Myocyte (in vitro differentiated cells): ENCODE measurements at regions not wholly inside any gene's neighbourhood (a gene's known extent, or its start where the extent isn't known, plus 50 kb on each side); places are given as distances from the start of the nearest gene placed in this dataset.
"Not testable (repeated sequence)": the region's sequence is repeated elsewhere in the genome, so short reads cannot be mapped to it uniquely, and the experiment has no call there.

Experiments used
- DNase-seq: peaks from one replicate; pipeline ENCODE4 v3.0.0-alpha.2; 2012; ENCODE audit warnings: low read depth

DNA sequence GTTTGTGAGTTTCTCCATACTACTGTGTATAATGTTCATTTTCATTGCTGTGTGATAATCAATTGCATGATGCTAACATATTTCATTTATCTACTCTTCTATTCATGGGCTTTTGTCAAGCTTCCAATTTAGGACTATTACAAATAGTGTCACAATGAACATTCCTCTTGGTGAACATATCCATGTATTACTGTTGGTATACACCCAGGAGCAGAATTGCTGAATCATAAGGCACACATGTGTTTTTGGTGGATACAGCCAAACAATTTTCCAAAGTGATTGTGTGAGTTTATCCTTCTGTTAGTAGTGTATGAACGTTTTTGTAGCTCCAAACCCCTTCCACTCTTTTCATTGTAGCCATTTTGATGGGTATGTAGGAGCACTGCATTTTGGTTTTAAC is 101.6 kb upstream of the COPS8 start:
- no peak for DNase-seq

DNA sequence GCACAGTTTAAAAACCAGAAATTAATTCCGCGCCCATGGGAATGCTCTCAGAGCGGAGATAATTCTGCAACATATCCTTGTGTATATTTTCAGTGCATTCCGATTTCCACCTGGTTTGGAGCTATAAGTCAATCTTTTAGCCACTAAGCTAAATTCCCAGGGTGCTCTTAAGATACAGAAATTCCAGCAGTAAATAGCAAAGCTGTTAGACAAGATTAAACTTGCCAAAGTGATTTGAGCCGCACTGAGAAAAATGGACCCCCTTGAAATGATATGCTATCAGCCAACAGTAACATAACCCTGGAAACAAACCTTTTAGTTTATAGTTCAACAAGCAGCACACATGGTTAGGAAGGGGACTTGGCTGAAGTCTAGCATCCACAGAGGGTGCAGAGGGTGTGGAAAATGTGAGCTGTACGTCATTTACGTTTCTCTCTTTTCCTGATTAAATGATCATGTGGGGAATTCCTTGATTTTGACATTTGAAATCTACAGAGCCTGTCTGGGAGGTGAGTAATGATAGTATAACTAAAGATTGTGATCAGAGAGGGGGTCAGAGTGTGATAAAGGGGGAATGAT is 99.8 kb upstream of the COPS8 start:
- DNase-seq = no peak

DNA sequence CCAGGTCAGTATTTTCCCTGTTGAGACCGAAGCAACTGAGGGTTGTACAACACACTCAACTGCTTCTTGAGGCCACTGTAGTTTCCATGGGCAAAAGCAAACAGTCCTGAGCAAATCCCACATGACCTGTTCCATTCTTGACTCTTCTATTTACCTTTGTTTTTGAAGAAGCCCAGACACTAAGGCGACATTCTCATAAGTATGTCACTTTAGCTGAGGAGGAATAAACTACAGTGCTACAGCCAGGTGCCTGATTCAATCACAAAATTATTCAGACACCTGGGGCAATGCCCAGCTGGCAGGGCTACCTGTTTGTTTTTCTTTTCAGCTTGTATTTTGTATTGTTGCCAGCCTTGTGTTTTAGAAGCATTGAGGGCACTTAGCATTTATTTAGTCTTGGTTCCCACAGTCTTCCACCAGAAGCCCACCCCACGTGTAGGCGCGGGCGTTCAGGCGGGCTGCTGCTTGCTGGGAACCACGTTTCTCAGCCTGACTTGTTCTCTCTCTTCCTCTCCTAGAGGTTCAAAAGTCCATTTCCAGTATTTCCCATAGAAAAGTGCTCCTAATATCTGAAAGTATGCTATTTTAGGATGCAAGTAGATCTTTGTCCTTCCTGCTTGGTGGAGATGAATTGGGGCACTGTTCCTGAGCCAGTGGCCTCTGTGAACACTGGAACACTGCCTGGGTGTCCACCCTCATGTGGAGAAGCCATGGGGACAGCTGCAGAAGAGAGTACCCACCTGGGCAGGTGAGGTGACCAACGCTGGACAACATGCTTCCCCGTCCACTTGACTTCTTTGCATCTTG is 99.0 kb upstream of the COPS8 start:
- DNase-seq = no peak

DNA sequence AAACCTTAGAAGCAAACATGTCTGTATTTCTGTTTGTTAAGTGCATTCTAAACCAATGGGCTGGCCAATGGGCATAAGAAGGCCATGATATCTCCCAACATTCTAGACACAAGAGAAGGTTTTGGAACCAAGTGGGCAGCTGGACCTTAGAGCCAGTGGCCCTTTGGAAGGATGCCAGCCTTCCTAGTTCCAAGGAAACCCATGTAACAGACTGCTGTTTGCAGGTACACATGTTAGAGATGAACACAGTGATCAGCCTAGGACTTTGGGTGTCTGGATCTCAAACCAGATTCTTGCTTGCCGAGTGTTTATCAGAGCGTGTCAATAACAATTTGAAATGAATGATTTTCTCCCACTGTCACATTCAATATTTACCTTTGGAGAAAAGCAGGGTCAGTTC is 97.5 kb upstream of the COPS8 start:
- DNase-seq = no peak

DNA sequence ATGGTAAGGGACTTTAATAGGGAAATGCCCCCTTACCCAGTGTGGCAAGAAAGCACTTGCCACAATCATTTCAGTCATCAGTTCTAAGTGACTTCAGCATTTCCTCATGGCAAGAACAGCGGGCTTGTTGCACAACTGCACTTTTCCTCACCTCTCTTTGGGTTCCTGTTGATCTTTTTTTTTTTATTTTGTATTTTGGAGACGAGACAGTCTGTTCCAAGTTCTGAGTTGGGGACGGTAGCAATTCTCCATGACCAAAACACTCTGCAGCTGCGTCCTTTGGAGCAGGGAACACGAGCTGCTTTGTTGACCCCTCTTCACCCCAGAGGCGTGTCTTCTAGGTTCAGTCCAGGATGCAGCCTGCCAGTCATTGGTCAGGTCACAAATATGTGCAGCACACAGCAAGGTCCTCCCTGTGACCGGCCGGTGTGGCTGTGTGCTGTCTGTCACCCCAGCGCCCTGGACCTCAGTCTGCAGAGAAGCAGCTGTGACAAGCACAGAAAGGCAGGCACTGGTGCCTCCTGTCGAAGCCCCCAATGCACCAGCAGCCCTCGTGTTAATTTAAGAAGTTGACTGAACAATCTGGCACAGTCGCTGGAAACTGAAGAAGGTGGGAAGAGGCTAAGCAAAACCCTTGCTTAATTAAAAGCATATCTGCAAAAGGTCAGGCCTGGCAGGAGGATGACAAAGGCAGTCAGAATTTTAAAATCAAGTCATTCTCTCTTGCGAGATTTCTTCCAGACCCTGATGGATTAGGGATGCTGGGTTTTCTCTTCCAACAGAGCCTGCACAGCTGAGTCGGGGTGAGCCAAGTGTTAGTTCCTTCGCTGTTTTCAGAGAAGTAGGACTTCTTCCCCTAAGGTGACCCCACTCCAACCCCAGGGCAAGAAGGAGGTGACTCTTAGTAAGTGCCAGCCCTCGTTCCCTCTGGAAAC is 96.7 kb upstream of the COPS8 start:
- DNase-seq = no peak

DNA sequence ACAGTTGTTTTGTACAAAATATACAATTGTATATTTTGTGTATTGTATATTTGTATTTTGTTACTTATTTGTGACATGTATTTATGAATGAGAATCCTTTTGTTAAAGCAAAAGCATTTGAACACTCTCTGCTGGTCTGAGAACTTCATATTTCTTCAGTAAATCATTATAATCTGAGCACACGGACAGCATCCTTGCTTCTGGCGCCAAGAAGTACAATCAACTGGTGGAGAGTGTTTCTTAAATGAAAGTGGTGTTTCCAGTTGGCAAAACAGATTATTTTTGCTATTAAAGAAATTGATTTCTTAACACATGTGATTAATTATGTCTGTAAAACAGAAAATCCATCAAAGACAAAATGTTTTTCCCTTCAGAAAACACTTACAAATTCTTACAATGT is 95.1 kb upstream of the COPS8 start:
- no peak for DNase-seq

DNA sequence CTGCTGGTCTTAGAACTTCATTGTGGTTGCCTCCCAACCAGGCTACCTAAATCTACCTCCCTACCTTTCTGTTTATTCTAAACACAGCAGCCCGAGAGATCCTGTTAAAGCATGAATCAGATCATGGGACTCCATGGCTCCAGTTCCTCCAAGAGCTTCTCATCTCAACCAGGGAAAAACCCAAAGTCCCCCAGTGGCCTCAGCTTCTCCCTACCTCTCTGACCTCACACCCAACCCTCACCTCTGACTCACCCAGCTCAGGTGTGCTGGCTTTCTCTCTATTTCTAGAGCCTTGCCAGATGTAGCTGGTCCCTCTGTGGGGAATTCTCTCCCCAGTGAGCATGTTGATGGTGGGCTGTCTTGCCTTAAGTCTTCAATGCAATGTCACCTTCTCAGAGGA is 93.8 kb upstream of the COPS8 start:
- no peak for DNase-seq

DNA sequence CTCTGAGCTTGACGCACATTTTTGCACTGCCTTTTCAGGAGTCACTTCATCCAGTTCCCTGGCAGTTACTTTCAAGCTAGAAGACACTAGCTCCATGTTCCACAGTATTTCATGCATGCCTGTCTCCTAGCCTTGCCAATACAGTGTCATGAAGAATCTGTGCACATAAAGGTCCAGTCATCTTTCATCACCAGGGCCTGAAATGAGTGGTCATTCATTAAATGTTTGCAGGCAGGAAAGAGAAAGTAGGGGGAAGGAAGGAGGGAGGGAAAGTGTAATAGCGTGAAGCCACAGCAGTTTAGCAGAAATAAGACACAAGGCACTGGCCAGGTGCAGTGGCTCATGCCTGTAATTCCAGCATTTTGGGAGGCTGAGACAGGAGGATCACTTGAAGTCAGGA is 92.4 kb upstream of the COPS8 start:
- no peak for DNase-seq

DNA sequence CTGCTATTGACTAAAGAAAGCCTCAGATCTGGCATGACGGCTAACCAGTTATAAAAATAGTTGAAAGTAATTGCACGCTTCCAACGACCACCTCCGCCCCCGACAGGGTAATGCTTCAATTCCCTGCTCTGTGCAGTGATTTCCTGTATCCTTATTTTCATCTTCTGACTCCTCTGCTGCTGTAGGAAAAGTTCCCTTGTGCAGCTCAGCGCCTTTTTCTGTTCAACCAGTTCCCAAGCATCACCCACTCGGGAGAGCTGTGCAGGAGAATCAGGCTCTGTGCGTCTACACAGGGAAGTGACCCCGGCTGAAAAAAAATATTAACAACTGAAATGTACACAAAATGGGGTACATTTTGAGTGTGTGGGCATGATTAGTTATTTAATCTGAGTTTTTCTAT is 91.3 kb upstream of the COPS8 start:
- no peak for DNase-seq

DNA sequence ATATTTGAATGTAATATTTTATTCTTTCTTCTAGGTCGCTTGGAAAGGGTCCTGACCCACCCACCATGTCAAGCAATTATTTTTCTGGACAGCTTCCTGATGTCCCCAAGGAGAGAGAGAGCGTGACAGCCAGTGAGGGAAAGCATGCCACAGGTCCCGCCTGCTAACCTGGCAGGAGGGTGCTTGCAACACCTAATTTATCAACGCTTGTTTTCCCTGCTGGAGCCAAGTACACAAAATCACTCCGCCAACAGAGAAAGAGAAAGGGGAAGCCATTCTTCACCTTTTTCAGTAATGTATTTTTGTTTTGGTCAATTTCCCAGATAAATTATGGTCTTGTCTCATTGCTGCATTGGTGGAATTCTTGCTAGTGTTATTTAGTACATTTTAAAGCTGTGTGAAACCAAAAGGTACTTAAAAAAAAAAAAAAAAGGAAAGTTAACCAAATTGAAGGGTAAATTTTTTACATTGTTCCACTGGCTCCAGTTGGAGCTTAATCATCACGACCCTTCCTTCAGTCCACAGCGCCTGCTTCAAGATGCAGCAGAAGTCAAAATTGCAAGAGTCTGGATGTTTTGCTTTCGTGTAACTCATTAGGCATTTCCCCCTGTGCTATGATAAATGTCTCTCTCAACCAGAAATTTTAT is 88.5 kb upstream of the COPS8 start:
- DNase-seq = no peak

DNA sequence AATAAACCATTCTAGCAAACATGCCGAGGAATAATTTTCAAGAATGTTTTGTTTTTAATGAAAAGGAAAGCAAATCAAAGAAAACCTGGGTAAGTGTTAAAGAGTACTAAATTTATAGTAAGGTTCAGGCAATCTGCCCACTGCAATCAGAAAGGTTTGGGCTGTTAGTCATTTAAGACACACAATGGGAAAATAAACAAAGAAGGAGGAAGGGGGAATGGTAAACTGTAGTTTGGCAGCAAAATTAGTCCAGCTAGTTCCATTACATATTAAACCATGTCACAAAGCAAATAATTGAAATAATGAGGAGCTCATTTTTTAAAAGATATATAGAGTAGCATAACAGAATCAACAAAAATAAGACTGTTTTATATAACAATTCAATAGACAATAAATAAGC is 87.5 kb upstream of the COPS8 start:
- no peak for DNase-seq

DNA sequence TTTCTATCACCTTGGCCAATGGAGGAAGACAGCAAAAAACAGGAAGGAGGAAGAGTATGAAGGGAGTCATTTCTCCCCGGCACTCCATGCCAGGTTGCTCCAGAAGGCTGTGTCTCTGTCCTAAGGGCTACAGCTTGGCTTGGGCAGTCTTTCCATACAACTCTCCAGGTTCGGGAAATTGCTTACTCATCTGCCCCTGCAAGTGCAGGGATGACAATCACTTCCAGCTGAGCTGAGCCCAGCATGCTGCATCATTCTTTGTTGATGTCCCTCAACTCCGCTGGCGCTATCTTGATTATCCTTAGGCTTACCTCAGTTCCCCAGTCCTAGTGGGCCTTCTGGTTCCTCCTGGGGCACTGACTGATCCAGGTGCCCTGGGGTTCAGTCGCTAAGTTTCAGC is 86.9 kb upstream of the COPS8 start:
- DNase-seq = no peak

DNA sequence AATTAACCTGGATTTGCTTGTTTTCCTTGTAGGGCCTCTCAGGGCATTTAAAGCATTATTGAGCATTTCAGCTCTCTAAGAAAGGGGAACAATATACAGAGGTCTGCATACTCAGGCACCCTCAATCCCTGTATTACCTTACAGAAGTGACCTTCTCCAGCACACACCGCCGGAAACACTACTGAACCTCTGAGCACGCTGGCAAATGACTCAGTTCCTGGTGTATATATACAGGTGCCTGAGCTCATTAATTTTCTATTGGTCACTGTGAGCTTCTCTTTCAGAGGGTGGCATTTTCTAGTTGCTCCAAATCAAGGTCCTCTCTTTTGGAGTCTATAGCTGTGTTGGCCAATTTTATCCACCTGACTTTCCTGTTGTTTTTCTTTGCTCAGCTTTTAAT is 85.2 kb upstream of the COPS8 start:
- DNase-seq = no peak

DNA sequence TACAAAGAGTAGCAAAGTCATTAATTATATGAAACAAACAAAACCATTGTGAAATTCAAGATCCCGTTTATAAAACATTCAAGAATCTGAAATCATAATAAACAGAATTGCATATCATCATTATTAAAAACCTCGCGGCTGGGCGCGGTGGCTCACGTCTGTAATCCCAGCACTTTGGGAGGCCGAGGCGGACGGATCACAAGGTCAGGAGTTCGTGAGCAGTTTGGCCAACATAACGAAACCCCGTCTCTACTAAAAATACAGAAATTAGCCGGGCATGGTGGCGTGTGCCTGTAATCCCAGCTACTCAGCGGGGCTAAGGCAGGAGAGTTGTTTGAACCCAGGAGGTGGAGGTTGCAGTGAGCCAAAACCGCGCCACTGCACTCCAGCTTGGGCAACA is 80.3 kb upstream of the COPS8 start:
- not testable (repeated sequence) for DNase-seq

DNA sequence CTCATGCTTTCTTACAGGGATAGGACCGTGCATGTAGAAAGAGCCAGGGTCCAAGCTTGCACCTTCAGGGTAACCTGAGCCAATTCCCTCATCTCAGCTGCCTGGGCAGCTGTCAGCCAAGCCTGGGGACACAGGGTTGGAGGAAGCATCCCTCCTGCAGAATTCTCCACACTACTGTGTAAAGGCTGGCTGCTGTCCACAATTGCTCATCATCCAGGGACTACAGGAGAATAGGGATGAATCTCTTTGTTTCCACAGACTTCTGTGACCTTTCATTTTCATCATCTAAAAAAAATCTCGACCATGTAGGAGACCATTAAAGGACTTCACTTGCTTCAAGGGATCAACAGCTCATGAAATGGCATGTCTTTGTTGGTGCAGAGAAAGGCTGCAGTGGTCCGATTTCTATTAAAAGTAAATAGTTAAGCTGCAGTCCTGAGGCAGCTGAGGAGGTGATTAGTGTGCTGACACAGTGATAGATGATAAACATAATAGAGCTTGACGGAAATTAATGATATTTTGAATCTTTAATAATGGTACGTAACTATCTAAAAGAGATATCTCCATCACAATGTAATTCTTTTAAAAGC is 74.4 kb upstream of the COPS8 start:
- no peak for DNase-seq

DNA sequence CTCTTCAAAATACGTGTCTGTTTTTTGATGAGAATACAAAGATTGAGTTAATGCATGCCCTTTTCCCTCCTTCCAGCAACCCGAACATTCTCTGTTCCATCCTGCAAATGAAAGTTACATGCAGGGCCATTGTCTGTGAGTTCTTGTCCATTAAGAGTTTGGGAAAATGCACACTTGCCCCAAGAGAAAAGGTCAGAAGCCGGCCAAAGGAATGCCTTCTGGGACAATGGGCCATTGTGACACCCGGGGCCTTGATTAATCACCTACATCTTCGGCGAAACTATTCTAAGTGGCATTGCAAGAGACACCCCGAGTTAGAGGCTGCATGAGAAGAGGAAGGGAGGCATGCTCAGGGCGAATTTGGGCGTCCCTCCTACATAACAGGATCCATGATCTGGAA is 73.7 kb upstream of the COPS8 start:
- DNase-seq = no peak

DNA sequence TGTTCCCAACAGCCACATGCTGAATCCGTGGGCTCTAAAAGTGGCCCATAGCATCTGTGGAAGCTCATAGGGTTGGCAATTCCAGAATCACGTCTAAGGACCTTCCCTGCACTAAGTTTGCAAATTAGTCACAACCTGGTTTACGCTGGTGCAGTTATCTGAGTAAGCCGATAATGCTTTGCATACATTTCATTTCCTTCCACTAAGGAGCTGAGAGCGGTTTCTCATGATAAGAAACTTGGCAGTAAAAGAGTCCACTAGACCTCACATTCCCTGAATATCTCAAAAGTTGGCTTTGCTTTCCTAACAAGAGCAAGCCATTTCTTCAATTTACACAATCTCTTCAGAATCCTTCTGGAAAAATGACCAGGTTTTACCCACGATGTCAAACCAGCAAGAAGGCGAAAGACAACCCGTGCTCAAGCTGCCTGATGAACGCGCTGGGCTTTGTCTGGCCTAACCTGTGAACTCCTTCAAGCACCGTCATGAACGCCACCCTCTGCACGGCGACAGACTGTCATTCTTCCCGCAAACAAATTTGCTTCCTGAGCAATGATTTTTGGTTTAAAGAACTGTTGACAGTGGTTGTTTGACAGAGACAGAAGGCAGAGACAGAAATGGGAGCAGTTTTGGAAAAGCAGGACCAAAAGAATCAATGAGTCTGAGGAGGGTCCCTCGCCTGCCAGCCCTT is 73.0 kb upstream of the COPS8 start:
- DNase-seq = no peak

DNA sequence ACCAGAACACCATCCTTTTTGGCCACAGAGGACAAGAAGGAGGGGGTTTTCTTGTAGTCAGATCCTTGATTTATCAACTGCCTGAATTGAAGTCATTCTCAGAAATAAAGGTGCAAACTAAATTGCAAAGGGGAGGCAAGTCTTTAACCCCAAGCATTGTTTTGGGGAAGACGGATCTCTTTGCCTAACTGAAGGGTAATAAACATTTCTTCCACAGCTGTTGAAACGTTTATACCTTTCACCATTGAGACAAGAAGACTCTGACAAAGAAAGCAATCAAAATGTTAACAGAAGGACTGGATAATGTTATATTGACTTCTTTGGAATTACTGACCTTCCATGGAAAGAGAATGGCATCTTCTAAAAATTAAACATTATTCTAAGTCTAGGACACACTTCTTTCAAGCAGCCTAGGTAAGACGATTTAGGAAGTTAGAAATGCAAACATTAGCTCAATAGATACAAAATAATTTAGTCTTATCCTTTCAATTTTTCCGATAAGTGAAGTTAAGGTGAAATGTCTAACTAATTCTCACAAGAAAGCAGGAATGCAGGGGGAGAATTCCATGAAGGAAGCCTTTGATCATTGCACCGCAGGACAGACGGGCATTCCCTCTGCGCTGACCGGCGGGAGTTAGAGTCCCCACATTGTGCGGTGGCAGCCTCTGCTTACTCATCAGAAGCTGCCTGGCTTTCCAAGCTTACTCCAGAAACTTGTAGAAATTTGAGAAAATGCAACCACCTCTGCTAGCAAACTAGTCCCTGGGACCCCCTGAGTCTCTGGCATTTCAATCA is 69.4 kb upstream of the COPS8 start:
- DNase-seq = no peak

DNA sequence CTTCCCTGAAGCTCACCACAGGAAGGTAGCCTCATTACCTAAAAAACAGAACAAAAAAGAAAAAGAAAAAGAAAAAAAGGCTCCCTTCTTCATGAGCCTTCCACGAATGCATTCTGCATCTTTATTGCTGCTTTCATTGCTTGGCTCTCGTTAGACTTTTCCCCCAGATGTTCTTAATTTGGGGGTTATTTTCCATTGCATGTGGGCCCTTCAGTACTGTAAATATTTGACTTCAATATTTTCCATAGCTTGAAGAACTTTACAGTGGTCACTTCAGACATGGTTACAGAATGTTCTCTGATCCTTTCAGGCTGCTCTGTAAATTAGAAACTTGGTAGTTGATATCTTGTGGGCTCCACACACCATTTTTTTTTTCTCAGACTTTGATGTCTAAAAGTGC is 65.6 kb upstream of the COPS8 start:
- no peak for DNase-seq

DNA sequence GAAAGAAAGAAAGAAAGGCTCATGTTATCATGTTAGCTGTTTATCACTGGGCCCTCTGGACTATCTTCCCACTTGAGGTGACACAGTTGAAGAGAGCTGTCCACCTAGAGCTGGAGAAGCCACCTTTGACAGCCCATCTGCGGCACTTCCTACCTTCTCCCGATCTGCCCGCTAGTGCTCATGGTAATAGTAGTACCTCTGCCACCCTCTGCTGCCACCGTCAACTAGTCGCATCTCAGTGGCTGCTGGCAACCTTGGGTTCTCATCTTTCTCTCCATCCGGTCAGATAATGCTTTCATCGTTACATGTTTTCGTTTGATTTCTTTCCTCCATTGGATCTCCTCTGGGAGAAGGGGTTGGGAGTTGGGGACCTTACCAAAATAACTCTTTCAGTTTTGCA is 63.2 kb upstream of the COPS8 start:
- no peak for DNase-seq
